ENCODE measurements at regions not wholly inside any gene's neighbourhood (a gene's known extent, or its start where the extent isn't known, plus 50 kb on each side); places are given as distances from the start of the nearest gene placed in this dataset.

DNA sequence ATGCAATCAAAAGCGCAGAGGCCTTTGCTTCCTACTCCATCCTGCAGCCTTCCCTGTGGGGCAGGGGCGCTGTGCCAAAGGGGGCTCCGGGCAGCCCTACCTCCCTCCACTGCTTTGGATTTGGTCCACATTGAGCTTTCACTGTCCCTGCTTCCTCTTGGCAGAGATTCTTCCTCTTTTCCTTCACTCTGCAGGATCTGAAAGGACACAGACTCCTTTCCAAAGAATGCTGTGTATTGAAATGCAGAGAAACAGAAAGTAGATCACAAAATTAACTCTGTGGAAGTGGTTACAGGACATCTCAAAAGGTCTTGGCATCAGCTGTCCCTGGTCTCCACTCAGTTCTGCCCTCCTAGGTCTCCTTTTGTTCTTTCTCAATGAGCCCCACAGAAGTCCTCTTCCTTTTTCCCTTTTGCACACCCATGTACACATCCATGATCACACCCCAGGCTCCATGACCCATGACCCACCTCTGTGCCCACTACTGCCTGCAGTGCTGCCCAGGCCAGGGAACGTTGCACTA is 64.1 kb downstream of the CCR1 start (continued):
- TF ChIP-seq CREB5 (CRISPR knock-in tag; IDR thresholded peaks at IDR 0.05; ENCODE audit: low read depth) (no peak), ZNF70 (CRISPR knock-in tag; IDR thresholded peaks at IDR 0.05) (no peak)

DNA sequence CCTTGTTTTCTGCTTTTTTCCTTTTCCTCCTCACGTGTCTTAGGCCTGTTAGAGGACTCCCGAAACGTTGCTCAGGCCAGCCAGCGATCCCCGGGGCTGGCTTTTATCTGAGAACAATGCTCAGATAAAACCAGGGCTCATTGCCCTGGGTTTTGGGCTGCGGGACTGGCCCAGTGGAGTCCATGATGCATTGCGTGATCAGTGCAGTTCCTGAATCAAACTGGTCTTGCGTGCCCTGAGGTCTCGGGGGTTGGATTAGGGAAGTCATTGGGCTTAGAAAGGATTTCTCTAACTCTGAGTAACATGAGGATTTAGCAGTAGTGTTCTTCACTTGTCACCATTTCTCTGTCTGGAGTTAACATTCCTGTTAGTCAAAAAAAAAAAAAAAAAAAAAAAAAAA is 66.3 kb downstream of the CCR1 start:
- TF ChIP-seq RARB (CRISPR knock-in tag; IDR thresholded peaks at IDR 0.05): no peak
- TF ChIP-seq ZNF565 (CRISPR knock-in tag; conservative IDR thresholded peaks at IDR 0.05; ENCODE audit: low read depth): no peak
- no peak for TF ChIP-seq ZC3H10 (CRISPR knock-in tag; IDR thresholded peaks at IDR 0.05)
- no peak for TF ChIP-seq TCF4 (CRISPR knock-in tag; IDR thresholded peaks at IDR 0.05; ENCODE audit: borderline replicate concordance)
- no peak for TF ChIP-seq SNAI2 (CRISPR knock-in tag; IDR thresholded peaks at IDR 0.05)
- no peak for ATAC-seq

- ATAC-seq: no peak
Observed at GRCh38 chr3:46138581-46138980, 69.5 kb downstream of the CCR1 start.

DNA sequence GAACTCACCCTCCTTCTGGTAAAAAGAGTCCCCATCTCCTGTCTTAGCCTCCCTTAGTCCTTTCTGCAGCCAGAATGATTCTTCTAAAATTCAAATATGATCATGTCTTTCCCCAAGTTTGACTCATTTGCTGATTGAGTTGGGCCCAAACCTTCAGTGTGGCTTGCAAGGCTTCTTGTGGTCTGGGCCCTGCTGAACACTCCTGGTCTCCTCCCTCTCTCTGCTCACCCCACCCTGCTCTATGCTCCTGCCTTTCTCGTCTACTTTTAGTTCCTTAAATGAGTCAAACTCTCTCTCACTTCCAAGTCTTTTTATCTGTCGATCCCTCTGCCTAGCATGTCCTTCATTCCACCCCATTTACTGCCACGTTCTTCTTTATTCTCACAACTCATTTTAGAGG is 72.6 kb downstream of the CCR1 start:
- no peak for ATAC-seq
- TF ChIP-seq, protein P1, sequence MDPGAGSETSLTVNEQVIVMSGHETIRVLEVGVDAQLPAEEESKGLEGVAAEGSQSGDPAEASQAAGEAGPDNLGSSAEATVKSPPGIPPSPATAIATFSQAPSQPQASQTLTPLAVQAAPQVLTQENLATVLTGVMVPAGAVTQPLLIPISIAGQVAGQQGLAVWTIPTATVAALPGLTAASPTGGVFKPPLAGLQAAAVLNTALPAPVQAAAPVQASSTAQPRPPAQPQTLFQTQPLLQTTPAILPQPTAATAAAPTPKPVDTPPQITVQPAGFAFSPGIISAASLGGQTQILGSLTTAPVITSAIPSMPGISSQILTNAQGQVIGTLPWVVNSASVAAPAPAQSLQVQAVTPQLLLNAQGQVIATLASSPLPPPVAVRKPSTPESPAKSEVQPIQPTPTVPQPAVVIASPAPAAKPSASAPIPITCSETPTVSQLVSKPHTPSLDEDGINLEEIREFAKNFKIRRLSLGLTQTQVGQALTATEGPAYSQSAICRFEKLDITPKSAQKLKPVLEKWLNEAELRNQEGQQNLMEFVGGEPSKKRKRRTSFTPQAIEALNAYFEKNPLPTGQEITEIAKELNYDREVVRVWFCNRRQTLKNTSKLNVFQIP (CRISPR knock-in tag; IDR thresholded peaks at IDR 0.05; ENCODE audit: borderline replicate concordance, low read depth): no peak
- TF ChIP-seq CREB5 (CRISPR knock-in tag; IDR thresholded peaks at IDR 0.05; ENCODE audit: low read depth): no peak
- no peak for TF ChIP-seq OSR1 (CRISPR knock-in tag; IDR thresholded peaks at IDR 0.05)
- TF ChIP-seq ARNTL (CRISPR knock-in tag; IDR thresholded peaks at IDR 0.05; ENCODE audit: borderline replicate concordance, low read depth): no peak
- no peak for TF ChIP-seq CSRNP3 (CRISPR knock-in tag; IDR thresholded peaks at IDR 0.05)
- TF ChIP-seq TCF4 (CRISPR knock-in tag; IDR thresholded peaks at IDR 0.05; ENCODE audit: borderline replicate concordance): no peak
- TF ChIP-seq GLIS3 (CRISPR knock-in tag; IDR thresholded peaks at IDR 0.05): no peak
- no peak for TF ChIP-seq ZFP30 (CRISPR knock-in tag; IDR thresholded peaks at IDR 0.05)
- no peak for TF ChIP-seq ZNF565 (CRISPR knock-in tag; conservative IDR thresholded peaks at IDR 0.05; ENCODE audit: low read depth)
- no peak for TF ChIP-seq SNAI2 (CRISPR knock-in tag; IDR thresholded peaks at IDR 0.05)
- TF ChIP-seq ZFP3 (CRISPR knock-in tag; IDR thresholded peaks at IDR 0.05): no peak
- no peak for TF ChIP-seq ISL1 (CRISPR knock-in tag; IDR thresholded peaks at IDR 0.05)
- no peak for TF ChIP-seq ESRRG (CRISPR knock-in tag; IDR thresholded peaks at IDR 0.05)
- TF ChIP-seq PPARA (CRISPR knock-in tag; IDR thresholded peaks at IDR 0.05; ENCODE audit: borderline replicate concordance): no peak
- TF ChIP-seq TOX (CRISPR knock-in tag; IDR thresholded peaks at IDR 0.05; ENCODE audit: borderline replicate concordance): no peak
- no peak for TF ChIP-seq TSHZ2 (CRISPR knock-in tag; IDR thresholded peaks at IDR 0.05)
- TF ChIP-seq ZC3H10 (CRISPR knock-in tag; IDR thresholded peaks at IDR 0.05): no peak
- TF ChIP-seq ZNF70 (CRISPR knock-in tag; IDR thresholded peaks at IDR 0.05): no peak
- no peak for TF ChIP-seq BACH2 (CRISPR knock-in tag; IDR thresholded peaks at IDR 0.05; ENCODE audit: borderline replicate concordance)

More at GRCh38 chr3:46138581-46138980, 69.5 kb downstream of the CCR1 start:
- TF ChIP-seq ISL1 (CRISPR knock-in tag; IDR thresholded peaks at IDR 0.05): no peak
